ENCODE measurements at regions not wholly inside any gene's neighbourhood (a gene's known extent, or its start where the extent isn't known, plus 50 kb on each side); places are given as distances from the start of the nearest gene placed in this dataset.

GRCh38 chr15:98121536-98121935 lies 161.0 kb downstream of the ARRDC4 start:
- ATAC-seq (ENCODE audit: low read depth) (no peak), DNase-seq (ENCODE audit: low spot score) (no peak)
- H3K27me3 ChIP-seq (ENCODE audit: insufficient read depth, poor library complexity, severe bottlenecking), result no peaks in the 10 kb centered on the region
- TF ChIP-seq CTCF (IDR thresholded peaks at IDR 0.05; ENCODE audit: poor library complexity, severe bottlenecking), result no peak
- no peaks in the 10 kb centered on the region for H3K36me3 ChIP-seq (ENCODE audit: low read depth)
- H3K4me1 ChIP-seq (ENCODE audit: insufficient read depth, poor library complexity, severe bottlenecking), result peaks cover 30% of the 10 kb centered on the region
- no peak overlapping the region for H3K4me3 ChIP-seq (ENCODE audit: severe bottlenecking)
- no peaks in the 10 kb centered on the region for H3K9me3 ChIP-seq (ENCODE audit: severe bottlenecking)
- H3K27ac ChIP-seq (ENCODE audit: poor library complexity, severe bottlenecking), result peak overlapping the region; percentile 97

- H3K36me3 ChIP-seq (ENCODE audit: low read depth), result no peaks in the 10 kb centered on the region
- no peaks in the 10 kb centered on the region for H3K9me3 ChIP-seq (ENCODE audit: severe bottlenecking)
- H3K4me3 ChIP-seq (ENCODE audit: severe bottlenecking), result no peak overlapping the region
- H3K27ac ChIP-seq (ENCODE audit: poor library complexity, severe bottlenecking), result peak overlapping the region; percentile 97
- no peak for TF ChIP-seq CTCF (IDR thresholded peaks at IDR 0.05; ENCODE audit: poor library complexity, severe bottlenecking)
- DNase-seq (ENCODE audit: low spot score) (no peak), ATAC-seq (ENCODE audit: low read depth) (no peak)
- H3K4me1 ChIP-seq (ENCODE audit: insufficient read depth, poor library complexity, severe bottlenecking), result peaks cover 34% of the 10 kb centered on the region
- no peaks in the 10 kb centered on the region for H3K27me3 ChIP-seq (ENCODE audit: insufficient read depth, poor library complexity, severe bottlenecking)
Observed at GRCh38 chr15:98121957-98122356, 161.5 kb downstream of the ARRDC4 start.

- Histone ChIP-seq H3K4me3 (ENCODE audit: severe bottlenecking) (no peak overlapping the region), H3K4me1 (ENCODE audit: insufficient read depth, poor library complexity, severe bottlenecking) (peaks cover 36% of the 10 kb centered on the region), H3K27me3 (ENCODE audit: insufficient read depth, poor library complexity, severe bottlenecking) (no peaks in the 10 kb centered on the region), H3K27ac (ENCODE audit: poor library complexity, severe bottlenecking) (peak overlapping the region; percentile 97), H3K9me3 (ENCODE audit: severe bottlenecking) (no peaks in the 10 kb centered on the region), H3K36me3 (ENCODE audit: low read depth) (no peaks in the 10 kb centered on the region)
- DNase-seq (ENCODE audit: low spot score) (no peak), ATAC-seq (ENCODE audit: low read depth) (peak; percentile 14)
- no peak for TF ChIP-seq CTCF (IDR thresholded peaks at IDR 0.05; ENCODE audit: poor library complexity, severe bottlenecking)
Observed at GRCh38 chr15:98123297-98123696, 162.8 kb downstream of the ARRDC4 start.

- Histone ChIP-seq H3K9me3 (ENCODE audit: severe bottlenecking) (no peaks in the 10 kb centered on the region), H3K4me1 (ENCODE audit: insufficient read depth, poor library complexity, severe bottlenecking) (peaks cover 36% of the 10 kb centered on the region), H3K27me3 (ENCODE audit: insufficient read depth, poor library complexity, severe bottlenecking) (no peaks in the 10 kb centered on the region), H3K4me3 (ENCODE audit: severe bottlenecking) (no peak overlapping the region), H3K27ac (ENCODE audit: poor library complexity, severe bottlenecking) (peak overlapping the region; percentile 97), H3K36me3 (ENCODE audit: low read depth) (no peaks in the 10 kb centered on the region)
- TF ChIP-seq CTCF (IDR thresholded peaks at IDR 0.05; ENCODE audit: poor library complexity, severe bottlenecking), result peak; percentile 27
- peak; percentile 95 for ATAC-seq (ENCODE audit: low read depth)
- DNase-seq (ENCODE audit: low spot score), result peak; percentile 96
Observed at GRCh38 chr15:98123834-98124233, 163.3 kb downstream of the ARRDC4 start.

- Histone ChIP-seq H3K4me1 (ENCODE audit: insufficient read depth, poor library complexity, severe bottlenecking) (peaks cover 36% of the 10 kb centered on the region), H3K27me3 (ENCODE audit: insufficient read depth, poor library complexity, severe bottlenecking) (no peaks in the 10 kb centered on the region), H3K9me3 (ENCODE audit: severe bottlenecking) (no peaks in the 10 kb centered on the region), H3K36me3 (ENCODE audit: low read depth) (no peaks in the 10 kb centered on the region), H3K4me3 (ENCODE audit: severe bottlenecking) (no peak overlapping the region), H3K27ac (ENCODE audit: poor library complexity, severe bottlenecking) (peak overlapping the region; percentile 97)
- TF ChIP-seq CTCF (IDR thresholded peaks at IDR 0.05; ENCODE audit: poor library complexity, severe bottlenecking), result no peak
- ATAC-seq (ENCODE audit: low read depth) (peak; percentile 45), DNase-seq (ENCODE audit: low spot score) (no peak)
Observed at GRCh38 chr15:98124581-98124980, 164.1 kb downstream of the ARRDC4 start.
